HG02852 (cell line): ENCODE measurements at regions not wholly inside any gene's neighbourhood (a gene's known extent, or its start where the extent isn't known, plus 50 kb on each side); places are given as distances from the start of the nearest gene placed in this dataset.
"Not testable (repeated sequence)": the region's sequence is repeated elsewhere in the genome, so short reads cannot be mapped to it uniquely, and the experiment has no call there.

Experiments used
- ATAC-seq: cut with Tn5 transposase; IDR thresholded peaks from one replicate; pipeline ENCODE4 v1.9.1; 2021; ENCODE audit warnings: mild to moderate bottlenecking, moderate library complexity; ENCODE audit not compliant: unreplicated experiment

- ATAC-seq: no peak
Observed at GRCh38 chr14:95597784-95598211, 62.9 kb downstream of the GLRX5 start.

GRCh38 chr14:95601650-95602049 is 66.8 kb downstream of the GLRX5 start:
- no peak for ATAC-seq

- no peak for ATAC-seq
Observed at GRCh38 chr14:95603415-95603814, 68.6 kb downstream of the GLRX5 start.

DNA sequence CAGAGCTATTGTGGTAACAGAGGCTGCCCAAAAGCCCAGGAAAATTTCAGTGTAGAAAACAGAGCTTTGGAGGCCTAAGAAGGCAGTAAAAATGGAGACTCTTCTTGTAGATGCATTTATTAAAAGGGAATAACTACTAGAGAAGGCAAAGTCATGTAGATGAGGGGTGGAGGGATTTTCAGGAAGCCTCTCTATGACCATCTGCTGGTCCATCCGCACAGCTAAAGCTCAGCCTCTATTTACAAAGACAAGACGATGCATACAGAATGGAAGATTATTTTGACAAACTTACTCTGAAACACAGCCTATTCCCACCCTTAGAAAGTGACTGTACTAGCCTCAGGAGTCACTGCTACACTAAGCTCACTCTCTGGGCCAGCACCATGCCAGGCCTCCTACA is 71.4 kb downstream of the GLRX5 start:
- no peak for ATAC-seq

GRCh38 chr14:95608637-95609235 is 73.9 kb downstream of the GLRX5 start:
- ATAC-seq: no peak

DNA sequence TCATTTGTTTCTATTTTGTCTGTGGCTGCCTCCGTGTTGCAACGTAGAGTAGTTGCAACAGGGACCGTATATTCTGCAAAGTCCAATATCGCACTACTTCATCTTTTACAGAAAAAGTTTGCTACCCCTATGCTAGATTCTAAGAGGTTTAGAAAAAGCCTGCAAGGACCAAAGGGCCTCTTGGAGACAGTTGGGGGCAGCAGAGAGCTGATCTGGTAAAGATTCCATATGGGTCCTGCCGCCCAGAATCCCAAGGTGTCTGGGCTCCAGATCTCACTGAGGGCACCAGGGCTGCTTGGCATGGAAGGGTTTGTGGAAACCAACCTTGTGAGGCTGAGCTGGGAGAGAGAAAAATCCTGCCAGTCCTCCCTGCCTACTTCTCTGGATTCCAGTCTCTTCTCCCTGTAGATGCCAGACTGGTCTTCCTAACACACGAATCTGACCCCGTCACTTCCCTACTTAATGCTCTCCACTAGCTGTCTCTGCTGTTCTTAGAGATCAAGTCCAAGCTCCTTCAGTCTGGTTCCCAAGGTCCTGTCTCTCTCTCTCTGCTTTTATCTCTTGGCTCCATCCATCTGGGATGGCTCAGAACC is 74.6 kb downstream of the GLRX5 start:
- ATAC-seq: no peak

GRCh38 chr14:95611293-95611880 is 74.8 kb upstream of the TCL1B start:
- no peak for ATAC-seq

GRCh38 chr14:95614349-95614748 is 71.9 kb upstream of the TCL1B start:
- peak; percentile 55 for ATAC-seq

GRCh38 chr14:95616745-95617144 is 69.5 kb upstream of the TCL1B start:
- no peak for ATAC-seq

DNA sequence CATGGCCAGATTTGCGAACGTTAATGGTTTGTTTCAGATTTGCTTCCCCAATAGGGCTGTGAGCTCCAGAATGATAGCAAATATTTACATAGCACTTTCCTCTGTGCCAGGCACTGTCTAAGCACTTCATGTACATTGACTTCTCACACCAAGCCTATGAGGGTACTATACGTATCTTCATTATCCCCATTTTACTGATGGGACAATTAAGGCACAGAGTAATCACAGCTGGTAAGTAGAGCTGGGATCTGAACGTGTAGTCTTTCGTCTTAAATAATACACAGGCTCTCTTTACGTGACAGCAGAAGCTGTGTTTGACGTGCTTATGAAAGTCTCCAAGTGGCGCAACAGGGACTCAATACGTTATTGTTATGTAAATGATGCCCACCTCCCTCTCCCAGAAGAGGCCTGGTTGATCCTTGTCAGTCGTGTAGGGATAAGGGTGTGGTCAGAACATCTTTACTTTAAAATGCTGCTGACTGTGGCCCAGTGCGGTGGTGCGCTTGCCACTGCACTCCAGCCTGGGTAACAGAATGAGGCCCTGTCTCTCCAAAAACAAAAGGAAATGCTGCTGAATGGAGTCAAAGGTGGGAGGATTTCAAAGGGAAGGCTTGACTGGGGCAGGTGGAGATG is 66.3 kb upstream of the TCL1B start:
- no peak for ATAC-seq

GRCh38 chr14:95620659-95621059 is 65.6 kb upstream of the TCL1B start:
- no peak for ATAC-seq

DNA sequence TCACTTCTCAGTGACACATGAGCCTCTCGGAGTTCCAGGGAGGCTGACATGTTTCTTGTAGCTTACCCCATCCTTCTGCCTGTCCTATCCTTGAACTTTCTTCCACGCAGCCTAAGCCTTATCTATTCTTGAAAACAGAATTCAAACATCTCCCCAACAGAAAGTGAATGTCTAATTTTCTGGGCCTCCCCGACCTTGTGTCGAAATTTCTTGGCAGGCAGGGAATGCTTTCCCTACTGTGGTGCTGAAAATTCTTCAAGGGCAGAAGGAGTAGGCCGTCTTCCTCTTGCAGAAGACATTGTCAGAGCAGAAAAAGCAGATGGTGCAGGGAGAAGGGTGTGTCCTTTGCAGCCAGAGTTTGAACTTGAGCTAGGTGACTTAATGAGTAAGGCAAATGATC is 63.0 kb upstream of the TCL1B start:
- ATAC-seq: no peak

DNA sequence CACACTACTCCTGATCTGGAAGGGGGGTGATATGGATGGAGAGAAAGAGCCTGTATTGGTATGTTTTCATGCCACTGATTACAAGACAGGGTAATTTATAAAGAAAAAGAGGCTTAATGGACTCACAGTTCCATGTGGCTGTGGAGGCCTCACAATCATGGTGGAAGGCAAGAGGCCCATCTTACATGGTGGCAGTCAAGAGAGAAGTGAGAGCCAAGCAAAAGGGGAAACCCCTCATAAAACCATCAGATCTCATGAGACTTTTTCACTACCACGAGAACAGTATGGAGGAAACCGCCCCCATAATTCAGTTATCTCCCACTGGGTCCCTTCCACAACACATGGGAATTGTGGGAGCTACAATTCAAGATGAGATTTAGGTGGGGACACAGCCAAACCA is 60.5 kb upstream of the TCL1B start:
- ATAC-seq: not testable (repeated sequence)

DNA sequence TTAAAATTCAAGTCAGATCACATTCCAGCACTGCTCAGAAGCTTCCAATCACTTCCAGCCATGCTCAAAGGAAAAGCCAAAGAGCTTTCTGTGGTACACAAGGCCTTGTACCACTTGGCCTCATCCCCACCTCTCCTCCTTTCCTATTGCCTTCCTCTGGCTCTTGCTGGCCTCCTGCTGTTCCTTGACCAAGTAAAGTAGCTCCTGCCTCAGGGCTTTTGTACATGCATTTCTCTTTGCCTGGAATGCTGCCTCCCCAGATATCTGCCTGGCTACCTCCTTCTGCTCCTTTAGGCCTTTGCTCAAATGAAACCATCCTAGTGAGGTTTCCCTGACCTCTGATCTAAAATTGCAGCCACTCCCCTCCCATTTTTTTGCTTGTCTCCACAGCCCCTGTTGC is 51.2 kb upstream of the TCL1B start:
- no peak for ATAC-seq
